GM18907 (cell line): ENCODE measurements at regions not wholly inside any gene's neighbourhood (a gene's known extent, or its start where the extent isn't known, plus 50 kb on each side); places are given as distances from the start of the nearest gene placed in this dataset.
"Not testable (repeated sequence)": the region's sequence is repeated elsewhere in the genome, so short reads cannot be mapped to it uniquely, and the experiment has no call there.

Experiments used
- ATAC-seq: cut with Tn5 transposase; IDR thresholded peaks from one replicate; pipeline ENCODE4 v1.9.1; 2021; ENCODE audit warnings: mild to moderate bottlenecking, moderate library complexity; ENCODE audit not compliant: unreplicated experiment

GRCh38 chr12:33514893-33515292 is 75.3 kb upstream of the SYT10 start:
- ATAC-seq = no peak

- ATAC-seq = no peak
Observed at GRCh38 chr12:33519566-33519965, 79.9 kb upstream of the SYT10 start.

- not testable (repeated sequence) for ATAC-seq
Observed at GRCh38 chr12:33520505-33521302, 81.1 kb upstream of the SYT10 start.

GRCh38 chr12:33529031-33529430 is 89.4 kb upstream of the SYT10 start:
- ATAC-seq = no peak

GRCh38 chr12:33529810-33530209 is 90.2 kb upstream of the SYT10 start:
- no peak for ATAC-seq

- no peak for ATAC-seq
Observed at GRCh38 chr12:33531261-33531660, 91.6 kb upstream of the SYT10 start.

- ATAC-seq = no peak
Observed at GRCh38 chr12:33533527-33533926, 93.9 kb upstream of the SYT10 start.

- ATAC-seq = no peak
Observed at GRCh38 chr12:33536431-33536830, 96.8 kb upstream of the SYT10 start.

GRCh38 chr12:33546004-33546403 is 106.4 kb upstream of the SYT10 start:
- no peak for ATAC-seq

- no peak for ATAC-seq
Observed at GRCh38 chr12:33547084-33547483, 107.5 kb upstream of the SYT10 start.

GRCh38 chr12:33550214-33550613 is 110.6 kb upstream of the SYT10 start:
- not testable (repeated sequence) for ATAC-seq

GRCh38 chr12:33551006-33551405 is 111.4 kb upstream of the SYT10 start:
- no peak for ATAC-seq

GRCh38 chr12:33555128-33555527 is 115.5 kb upstream of the SYT10 start:
- ATAC-seq = no peak

- ATAC-seq = no peak
Observed at GRCh38 chr12:33560653-33561208, 121.1 kb upstream of the SYT10 start.

GRCh38 chr12:33562401-33562800 is 122.8 kb upstream of the SYT10 start:
- no peak for ATAC-seq

GRCh38 chr12:33566403-33566802 is 126.8 kb upstream of the SYT10 start:
- no peak for ATAC-seq

GRCh38 chr12:33575346-33575745 is 135.7 kb upstream of the SYT10 start:
- ATAC-seq = no peak

GRCh38 chr12:33581613-33582122 is 142.0 kb upstream of the SYT10 start:
- ATAC-seq = no peak

GRCh38 chr12:33586576-33586975 is 147.0 kb upstream of the SYT10 start:
- no peak for ATAC-seq

GRCh38 chr12:33587354-33587753 is 147.7 kb upstream of the SYT10 start:
- ATAC-seq = no peak

GRCh38 chr12:33587784-33588712 is 148.4 kb upstream of the SYT10 start:
- ATAC-seq = peak; percentile 64
